Activated CD4-positive, alpha-beta T cell treated with anti-CD3 and anti-CD28 coated beads, Interleukin-2, Interleukin-4, amounts not matched to agents 100 ng/mL and 50 ng/mL, durations not matched to agents 16 hours and 8 hours (primary cell): ENCODE measurements at regions not wholly inside any gene's neighbourhood (a gene's known extent, or its start where the extent isn't known, plus 50 kb on each side); places are given as distances from the start of the nearest gene placed in this dataset.

ENCODE experiments used
- DNase-seq: peaks from one replicate; pipeline ENCODE4 v3.0.0-alpha.2; 2020; ENCODE audit warnings: low spot score

DNA sequence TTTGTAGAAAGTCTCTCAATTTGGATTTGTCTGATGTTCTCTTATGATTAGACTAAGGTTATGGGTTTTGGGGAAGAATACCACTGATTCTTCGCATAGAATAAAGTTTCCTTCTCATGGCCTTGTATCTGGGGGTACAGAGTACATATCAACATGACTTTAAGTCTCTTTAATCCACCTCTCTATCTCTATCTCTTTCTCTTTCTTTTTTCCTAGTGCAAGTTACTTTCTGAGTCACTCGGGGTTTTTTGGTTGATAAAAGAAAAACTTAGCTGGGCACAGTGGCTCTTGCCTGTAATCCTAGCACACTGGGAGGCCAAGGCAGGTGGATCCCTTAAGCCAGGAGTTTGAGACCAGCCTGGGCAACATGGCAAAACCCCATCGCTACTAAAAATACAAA is 100.1 kb upstream of the MAP4K3 start:
- DNase-seq, result peak; percentile 10

- no peak for DNase-seq
Measured at GRCh38 chr2:39538718-39539117, 101.6 kb upstream of the MAP4K3 start.

GRCh38 chr2:39540414-39540813 is 103.3 kb upstream of the MAP4K3 start:
- DNase-seq, result no peak

DNA sequence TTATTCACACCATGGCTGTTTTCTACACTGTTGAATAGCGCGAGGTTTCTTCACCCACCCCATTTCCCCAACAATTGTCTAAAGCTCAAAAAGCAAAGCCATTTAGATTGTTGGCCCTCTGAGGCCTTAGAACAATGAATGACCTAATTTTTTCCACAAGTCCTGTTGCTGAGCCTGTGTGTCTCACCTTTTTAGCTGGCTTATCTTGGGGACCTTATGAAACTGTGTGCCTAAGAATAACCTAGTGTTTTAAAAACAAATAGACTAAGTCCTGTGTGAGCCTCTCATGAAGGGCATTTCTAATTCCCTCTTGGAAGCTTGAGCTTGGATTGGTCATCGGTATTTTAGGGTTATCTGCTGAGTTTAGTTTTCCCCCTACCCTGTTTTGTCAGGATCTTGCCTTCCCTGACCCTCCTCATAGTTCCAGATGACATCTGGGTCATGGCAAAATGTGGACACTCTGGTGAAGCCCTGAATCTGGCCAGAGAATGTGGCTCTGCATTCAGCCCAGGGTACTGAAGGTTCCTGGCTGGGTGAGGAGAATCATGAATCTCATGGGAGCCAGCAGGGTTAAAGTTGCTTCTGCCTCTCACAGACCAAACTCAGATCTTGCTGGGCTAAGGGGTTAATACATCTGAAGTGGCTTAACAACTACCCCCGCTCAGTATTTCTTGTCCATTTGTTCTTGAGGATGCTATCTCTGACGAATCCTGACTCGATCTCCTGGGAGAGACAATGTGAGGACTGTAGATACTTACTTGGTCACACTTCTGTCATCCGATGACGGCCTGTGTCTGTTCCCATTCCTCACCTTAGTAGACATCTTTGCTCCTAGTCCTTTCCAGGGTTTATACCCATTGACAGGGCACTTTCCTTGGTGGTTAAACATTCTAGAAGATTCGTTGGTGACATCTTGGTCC is 104.2 kb upstream of the MAP4K3 start:
- no peak for DNase-seq

DNA sequence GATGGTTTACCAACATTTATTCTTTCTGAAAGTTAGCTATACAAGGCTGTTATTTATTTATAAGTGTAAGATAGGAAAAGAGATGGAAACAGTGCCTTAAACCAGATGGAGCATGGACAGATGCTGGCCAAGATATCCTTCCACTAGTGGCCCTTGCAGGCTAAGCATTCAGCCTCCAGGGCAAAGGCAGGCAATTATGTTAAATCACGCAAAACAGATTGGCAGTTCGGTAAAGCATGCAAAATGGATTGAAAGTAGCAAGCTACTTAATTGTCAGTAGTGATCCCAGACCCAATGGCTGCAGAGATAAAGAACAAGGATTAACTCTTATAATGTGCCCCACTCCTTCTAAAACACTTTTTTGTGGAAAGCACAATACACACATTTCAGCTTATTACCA is 105.4 kb upstream of the MAP4K3 start:
- DNase-seq, result no peak

DNA sequence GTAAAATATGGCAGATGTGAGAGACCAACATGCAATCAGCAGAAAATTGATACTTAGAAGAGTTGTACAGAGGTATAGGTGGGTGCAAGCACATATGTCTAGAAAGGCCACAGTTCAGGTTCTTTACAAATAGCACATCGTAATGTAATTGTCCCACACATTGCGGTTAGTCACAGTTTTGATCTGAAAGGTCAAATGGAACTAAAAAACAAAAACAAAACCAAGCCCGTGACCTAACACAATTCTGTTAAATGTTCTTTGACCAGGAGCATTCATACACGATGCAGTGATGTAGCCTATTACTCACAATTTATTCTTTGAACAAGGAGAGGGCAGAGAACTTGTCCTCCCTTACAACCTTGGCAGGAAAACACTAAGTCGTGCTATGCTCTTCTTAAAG is 108.9 kb upstream of the MAP4K3 start:
- no peak for DNase-seq

- DNase-seq, result no peak
Measured at GRCh38 chr2:39546409-39546808, 109.3 kb upstream of the MAP4K3 start.

GRCh38 chr2:39546937-39547336 is 109.9 kb upstream of the MAP4K3 start:
- DNase-seq, result no peak

DNA sequence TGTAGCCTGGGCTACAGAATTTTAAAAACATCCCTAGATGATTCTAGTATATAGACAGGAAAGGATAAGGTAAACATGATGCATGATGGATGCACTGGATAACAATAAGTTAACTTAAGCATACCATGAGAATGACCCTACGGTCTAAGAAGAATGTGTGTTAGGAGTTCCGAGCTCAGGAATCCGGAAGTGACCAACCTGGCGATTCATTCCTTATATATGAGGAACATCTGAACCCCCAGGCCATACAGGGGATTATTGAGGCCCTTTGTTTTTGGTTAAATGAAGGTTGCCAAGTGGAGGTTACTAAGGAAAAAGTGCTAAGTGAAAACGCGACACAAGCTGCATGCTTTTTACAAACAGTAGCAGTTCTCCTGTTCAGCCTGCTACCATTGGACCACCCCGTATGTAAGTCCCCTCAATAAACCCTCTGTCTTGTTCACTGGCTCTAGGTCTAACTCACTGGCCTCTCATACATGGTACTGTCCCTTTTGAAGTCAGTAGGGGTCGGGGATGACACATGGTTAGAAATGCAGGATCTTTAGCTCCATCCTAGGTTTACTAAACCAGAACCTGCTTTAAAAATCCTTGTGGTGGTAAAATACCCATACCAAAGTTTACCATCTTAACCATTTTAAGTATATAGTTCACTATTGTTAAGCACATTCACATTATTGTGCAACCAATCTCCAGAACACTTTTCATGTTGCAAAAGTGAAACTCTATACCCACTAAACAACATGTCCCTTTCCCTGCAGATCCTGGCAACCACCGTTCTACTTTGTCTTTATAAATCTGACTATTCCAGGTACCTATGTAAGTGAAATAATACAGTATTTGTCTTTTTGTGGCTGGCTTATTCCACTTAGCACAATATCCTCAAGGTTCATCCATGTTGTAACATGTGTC is 111.0 kb upstream of the MAP4K3 start:
- no peak for DNase-seq

- DNase-seq, result no peak
Measured at GRCh38 chr2:39549000-39549399, 111.9 kb upstream of the MAP4K3 start.

DNA sequence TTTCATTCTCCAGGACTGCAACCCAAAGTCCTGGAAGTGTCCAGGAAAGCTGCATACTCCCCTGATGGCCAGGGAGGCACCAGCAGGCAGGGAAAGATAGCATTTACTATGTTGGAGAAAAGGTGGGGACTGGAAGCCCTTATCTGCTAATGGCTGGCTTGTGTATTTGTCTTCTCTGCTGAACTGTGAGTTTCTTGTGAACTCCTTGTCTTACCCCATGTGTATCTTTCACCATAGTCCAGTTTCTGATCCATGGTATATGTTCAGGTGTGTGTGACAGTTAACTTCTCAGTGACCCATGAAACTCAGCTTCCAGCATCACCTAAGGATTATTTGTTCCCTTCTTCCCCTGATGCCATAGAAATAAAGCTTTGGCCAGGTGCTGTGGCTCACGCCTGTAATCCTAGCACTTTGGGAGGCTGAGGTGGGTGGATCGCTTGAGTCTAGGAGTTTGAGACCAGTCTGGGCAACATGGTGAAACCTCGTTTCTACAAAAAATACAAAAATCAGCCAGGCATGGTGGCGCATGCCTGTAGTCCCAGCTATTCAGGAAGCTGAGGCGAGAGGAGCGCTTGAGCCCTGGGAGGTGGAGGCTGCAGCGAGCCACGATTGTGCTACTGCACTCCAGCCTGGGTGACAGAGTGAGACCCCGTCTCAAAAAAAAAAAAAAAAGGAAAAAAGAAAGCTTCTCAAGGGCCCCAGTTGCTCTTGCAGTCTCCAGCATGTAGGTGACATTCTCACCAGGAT is 112.8 kb upstream of the MAP4K3 start:
- DNase-seq, result no peak

DNA sequence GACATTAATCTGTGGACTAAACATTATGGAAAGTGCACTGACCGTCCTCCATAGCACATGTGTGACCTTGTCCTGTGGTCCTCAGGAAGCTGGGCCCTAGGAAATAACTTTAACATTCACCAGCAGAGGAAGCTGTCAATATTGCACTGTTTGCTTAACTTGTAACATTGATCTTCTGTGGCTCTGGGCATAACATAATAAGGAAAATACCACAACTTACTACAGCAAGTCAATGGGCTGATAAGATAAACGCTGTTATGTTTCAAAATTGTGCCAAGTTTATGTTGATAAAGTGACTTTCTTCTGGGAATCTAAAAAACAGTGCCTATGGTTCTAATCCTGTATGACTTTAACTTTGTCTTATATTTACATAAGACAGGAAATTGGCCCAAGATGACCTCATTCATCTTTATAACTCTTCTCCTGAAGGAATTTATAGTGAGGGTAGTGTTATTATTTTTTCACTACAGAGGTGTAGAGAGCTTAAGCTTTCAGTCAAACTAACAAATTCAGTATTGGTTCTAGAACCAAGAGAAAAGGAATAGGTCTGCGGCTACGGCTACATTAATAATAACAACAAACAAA is 113.7 kb upstream of the MAP4K3 start:
- no peak for DNase-seq

DNA sequence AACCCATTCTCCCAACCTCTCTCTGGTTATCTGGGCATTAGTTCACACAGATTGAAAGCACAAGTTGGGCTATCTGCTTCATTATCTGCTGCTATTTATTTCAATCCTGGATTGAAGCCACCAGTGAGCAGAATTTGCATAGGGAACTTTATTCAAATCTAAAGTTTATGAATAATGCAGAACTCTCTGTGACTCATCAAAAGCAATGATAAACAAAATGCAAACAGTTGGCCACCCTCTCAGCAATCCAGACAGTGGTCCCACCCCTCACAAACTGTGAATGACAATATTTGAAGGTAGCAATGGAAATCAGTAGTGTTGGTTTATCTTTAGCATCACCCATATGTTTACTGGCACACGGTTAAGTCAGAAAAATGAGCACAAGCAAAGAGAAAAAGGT is 106.8 kb upstream of the TMEM178A start:
- DNase-seq, result no peak

DNA sequence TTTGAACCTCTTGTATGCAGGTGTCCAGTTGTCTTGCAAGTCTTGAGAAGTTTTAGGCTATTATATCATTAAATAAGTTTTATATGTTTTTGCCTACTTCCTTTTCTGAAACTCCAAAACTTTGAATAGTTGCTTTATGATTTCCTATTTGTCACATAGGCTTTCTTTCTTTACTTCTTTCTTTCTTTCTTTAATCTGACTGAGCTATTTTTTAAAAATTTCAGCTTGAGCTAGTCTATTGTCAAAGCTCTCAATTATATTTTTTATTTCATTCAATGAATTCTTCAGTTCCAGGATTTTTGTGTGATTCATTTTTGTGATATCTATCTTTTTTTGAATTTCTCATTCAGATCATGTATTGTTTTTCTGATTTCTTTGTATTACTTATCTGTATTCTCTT is 102.1 kb upstream of the TMEM178A start:
- DNase-seq, result no peak

DNA sequence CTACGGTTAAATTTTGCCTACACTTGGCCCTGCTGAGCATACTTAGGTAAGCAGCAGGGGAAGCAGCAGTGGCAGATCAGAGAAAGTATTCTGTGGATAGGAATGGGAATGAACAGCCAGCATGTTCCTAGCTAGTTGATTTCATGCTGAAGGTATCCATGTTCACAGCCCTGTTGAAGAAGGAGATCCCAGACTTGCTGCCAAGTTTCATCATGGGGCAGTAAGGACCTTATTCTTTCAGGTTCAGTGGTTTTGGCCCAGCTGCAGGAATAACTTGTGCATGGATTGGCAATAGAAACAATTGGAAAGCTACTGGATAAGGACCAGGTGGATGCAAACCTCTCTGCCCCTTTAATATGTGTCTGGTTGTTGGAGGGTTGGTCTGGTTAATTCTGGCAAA is 98.2 kb upstream of the TMEM178A start:
- DNase-seq, result no peak

DNA sequence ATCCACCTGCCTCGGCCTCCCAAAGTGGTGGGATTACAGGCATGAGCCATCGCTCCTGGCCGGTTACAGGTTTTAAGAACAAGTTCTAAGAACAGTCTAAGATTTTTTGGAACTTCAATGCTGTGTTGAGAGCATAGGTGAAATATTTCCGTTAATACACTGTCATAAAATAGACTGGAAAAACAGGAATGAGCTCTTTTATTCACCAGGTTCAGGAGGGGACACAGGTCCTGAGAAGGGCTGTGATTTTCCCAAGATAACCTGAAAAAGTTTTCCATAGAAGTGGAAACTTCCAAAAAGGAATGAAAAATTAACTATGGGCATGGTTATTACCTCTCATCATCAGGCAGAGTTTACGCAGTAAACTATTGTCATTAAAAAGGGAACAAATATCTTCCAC is 97.6 kb upstream of the TMEM178A start:
- no peak for DNase-seq

- DNase-seq, result no peak
Measured at GRCh38 chr2:39568561-39569006, 97.1 kb upstream of the TMEM178A start.

- no peak for DNase-seq
Measured at GRCh38 chr2:39570130-39570555, 95.6 kb upstream of the TMEM178A start.

DNA sequence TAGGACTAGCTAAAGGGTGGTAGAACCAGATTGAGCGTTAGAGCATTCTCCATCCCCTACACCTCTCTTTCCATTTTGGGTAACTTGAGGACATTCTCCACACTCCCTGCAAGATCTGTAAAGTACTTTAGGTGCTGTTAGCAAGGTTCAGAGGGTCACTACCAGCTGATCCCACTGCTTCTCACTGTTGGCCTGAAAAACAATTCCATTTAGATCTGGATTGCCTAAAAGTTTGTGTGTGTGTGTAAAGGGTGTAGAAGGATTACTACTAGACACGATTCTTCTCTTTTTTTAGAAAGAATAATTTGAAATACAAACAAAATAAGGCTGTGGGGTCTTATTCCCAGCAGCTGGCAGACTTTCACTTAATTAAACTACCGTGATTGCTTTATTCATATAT is 95.1 kb upstream of the TMEM178A start:
- no peak for DNase-seq

DNA sequence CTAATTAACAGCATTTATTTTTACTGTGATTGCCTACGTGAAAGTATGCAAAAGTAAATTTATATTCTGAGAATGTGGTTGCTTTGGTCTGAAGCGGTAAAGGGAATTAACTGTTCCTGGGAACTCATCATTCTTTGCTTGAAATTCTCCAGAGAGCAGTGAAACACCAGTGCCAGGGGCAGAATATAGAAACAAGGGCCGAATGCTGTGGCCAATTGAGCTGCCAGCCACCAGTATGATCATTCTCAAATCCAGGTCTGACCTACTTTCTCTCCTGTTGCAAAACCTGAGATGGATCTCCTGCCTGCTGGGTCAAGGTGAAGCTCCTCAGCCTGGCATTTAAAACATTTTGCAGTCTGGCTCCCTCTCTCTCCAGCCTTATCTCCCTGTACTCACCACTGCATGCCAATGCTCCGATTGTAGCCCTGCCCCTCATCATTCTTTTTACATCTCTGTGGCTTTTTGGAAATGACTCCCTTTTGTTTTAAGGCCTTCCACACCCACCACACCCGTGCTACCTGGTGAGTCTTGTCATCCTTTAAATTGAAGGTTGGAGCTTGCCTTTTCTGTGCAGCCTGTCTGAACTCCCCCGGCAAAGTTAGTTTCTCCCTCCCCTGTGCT is 94.5 kb upstream of the TMEM178A start:
- DNase-seq, result no peak

DNA sequence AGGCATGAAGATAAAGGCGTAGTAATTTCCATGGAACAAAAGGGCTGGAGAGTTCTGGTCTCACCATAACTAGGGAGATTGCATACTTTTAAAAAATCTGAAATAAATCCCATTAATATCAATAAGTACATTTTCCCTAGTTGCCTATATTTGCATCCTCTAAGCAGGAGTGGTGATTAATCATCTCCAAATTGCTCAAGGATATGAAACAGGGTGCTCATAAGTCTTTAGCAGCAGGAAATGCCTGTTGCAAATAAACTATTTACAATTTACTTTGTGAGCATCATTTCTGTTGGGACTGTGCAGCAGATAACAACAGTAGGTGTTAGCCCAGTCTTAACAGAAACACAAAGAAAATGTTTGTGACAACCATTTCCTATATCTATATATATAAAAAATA is 92.4 kb upstream of the TMEM178A start:
- DNase-seq, result no peak
